GM12878 (cell line): ENCODE measurements at regions not wholly inside any gene's neighbourhood (a gene's known extent, or its start where the extent isn't known, plus 50 kb on each side); places are given as distances from the start of the nearest gene placed in this dataset.

Source experiments
- TF ChIP-seq, protein P1 (sequence below): fragments of 450-650 bp; IDR thresholded peaks from 2 replicates; pipeline ENCODE4 v1.6.1; 2017; ENCODE audit warnings: mild to moderate bottlenecking, moderate library complexity
- TF ChIP-seq, protein P2 (sequence below): fragments of 450-650 bp; formaldehyde crosslinking; IDR thresholded peaks from 2 replicates; pipeline ENCODE4 v1.4.0; 2022; ENCODE audit warnings: mild to moderate bottlenecking, moderate library complexity
- TF ChIP-seq, protein P3 (sequence below): IDR thresholded peaks from 2 replicates; pipeline ENCODE4 v1.6.1; 2011; ENCODE audit warnings: low read depth, mild to moderate bottlenecking, low read length, moderate library complexity, borderline replicate concordance; ENCODE audit errors: extremely low read depth

DNA sequence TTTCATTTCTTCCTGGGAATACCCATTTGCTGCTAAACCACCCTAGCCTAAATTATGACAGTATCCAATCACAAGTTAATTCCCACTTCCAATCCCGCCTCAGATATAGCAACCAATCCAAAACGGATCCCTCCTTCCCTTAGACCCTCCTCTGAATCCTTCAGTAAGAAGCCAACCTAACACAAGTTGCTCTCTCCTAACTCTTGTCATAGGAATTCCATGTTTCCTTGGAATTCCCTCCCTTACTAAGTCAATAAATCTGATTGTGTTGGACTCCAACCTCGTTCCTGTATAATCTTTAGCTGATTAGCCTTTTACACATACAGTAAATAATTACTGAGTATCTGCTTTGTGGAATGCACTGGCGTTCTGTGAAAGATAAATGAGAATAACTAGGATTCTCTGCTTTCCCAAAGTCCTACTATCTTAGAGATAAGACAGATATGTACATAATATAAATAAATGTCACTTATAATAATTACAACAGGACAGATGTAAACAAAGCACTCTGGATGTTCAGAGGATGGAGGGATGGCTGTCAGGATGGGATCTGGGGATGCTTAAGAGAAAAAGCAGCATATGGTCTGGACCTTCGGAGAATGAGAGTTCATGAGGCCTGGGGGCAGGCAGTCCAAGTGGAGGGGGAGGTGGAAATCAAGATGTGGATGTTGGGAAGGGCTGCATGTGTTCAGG lies 185.8 kb upstream of the SOX5 start (continued):
- TF ChIP-seq, protein P1, sequence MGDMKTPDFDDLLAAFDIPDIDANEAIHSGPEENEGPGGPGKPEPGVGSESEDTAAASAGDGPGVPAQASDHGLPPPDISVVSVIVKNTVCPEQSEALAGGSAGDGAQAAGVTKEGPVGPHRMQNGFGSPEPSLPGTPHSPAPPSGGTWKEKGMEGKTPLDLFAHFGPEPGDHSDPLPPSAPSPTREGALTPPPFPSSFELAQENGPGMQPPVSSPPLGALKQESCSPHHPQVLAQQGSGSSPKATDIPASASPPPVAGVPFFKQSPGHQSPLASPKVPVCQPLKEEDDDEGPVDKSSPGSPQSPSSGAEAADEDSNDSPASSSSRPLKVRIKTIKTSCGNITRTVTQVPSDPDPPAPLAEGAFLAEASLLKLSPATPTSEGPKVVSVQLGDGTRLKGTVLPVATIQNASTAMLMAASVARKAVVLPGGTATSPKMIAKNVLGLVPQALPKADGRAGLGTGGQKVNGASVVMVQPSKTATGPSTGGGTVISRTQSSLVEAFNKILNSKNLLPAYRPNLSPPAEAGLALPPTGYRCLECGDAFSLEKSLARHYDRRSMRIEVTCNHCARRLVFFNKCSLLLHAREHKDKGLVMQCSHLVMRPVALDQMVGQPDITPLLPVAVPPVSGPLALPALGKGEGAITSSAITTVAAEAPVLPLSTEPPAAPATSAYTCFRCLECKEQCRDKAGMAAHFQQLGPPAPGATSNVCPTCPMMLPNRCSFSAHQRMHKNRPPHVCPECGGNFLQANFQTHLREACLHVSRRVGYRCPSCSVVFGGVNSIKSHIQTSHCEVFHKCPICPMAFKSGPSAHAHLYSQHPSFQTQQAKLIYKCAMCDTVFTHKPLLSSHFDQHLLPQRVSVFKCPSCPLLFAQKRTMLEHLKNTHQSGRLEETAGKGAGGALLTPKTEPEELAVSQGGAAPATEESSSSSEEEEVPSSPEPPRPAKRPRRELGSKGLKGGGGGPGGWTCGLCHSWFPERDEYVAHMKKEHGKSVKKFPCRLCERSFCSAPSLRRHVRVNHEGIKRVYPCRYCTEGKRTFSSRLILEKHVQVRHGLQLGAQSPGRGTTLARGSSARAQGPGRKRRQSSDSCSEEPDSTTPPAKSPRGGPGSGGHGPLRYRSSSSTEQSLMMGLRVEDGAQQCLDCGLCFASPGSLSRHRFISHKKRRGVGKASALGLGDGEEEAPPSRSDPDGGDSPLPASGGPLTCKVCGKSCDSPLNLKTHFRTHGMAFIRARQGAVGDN, result no peak
- TF ChIP-seq, protein P2, sequence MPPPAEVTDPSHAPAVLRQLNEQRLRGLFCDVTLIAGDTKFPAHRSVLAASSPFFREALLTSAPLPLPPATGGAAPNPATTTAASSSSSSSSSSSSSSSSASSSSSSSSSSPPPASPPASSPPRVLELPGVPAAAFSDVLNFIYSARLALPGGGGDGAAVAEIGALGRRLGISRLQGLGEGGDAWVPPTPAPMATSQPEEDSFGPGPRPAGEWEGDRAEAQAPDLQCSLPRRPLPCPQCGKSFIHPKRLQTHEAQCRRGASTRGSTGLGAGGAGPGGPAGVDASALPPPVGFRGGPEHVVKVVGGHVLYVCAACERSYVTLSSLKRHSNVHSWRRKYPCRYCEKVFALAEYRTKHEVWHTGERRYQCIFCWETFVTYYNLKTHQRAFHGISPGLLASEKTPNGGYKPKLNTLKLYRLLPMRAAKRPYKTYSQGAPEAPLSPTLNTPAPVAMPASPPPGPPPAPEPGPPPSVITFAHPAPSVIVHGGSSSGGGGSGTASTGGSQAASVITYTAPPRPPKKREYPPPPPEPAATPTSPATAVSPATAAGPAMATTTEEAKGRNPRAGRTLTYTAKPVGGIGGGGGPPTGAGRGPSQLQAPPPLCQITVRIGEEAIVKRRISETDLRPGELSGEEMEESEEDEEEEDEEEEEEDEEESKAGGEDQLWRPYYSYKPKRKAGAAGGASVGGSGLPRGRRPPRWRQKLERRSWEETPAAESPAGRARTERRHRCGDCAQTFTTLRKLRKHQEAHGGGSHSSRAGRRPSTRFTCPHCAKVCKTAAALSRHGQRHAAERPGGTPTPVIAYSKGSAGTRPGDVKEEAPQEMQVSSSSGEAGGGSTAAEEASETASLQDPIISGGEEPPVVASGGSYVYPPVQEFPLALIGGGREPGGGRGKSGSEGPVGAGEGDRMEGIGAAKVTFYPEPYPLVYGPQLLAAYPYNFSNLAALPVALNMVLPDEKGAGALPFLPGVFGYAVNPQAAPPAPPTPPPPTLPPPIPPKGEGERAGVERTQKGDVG (CRISPR knock-in tag), result no peak
- TF ChIP-seq, protein P3, sequence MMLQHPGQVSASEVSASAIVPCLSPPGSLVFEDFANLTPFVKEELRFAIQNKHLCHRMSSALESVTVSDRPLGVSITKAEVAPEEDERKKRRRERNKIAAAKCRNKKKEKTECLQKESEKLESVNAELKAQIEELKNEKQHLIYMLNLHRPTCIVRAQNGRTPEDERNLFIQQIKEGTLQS, result no peak
